NCI-H2196 treated with DMSO at 0.1 percent for 48 hours (cell line): ENCODE measurements at regions not wholly inside any gene's neighbourhood (a gene's known extent, or its start where the extent isn't known, plus 50 kb on each side); places are given as distances from the start of the nearest gene placed in this dataset.
"Not testable (repeated sequence)": the region's sequence is repeated elsewhere in the genome, so short reads cannot be mapped to it uniquely, and the experiment has no call there.

ENCODE experiments used
- DNase-seq: peaks from one replicate; lab custom pipeline; 2025; ENCODE audit not compliant: unreplicated experiment; lab: John Stamatoyannopoulos, UW

- DNase-seq: no peak
Observed at GRCh38 chr3:194032828-194033435, 103.0 kb upstream of the HES1 start.

- no peak for DNase-seq
Observed at GRCh38 chr3:194034346-194035336, 101.3 kb upstream of the HES1 start.

DNA sequence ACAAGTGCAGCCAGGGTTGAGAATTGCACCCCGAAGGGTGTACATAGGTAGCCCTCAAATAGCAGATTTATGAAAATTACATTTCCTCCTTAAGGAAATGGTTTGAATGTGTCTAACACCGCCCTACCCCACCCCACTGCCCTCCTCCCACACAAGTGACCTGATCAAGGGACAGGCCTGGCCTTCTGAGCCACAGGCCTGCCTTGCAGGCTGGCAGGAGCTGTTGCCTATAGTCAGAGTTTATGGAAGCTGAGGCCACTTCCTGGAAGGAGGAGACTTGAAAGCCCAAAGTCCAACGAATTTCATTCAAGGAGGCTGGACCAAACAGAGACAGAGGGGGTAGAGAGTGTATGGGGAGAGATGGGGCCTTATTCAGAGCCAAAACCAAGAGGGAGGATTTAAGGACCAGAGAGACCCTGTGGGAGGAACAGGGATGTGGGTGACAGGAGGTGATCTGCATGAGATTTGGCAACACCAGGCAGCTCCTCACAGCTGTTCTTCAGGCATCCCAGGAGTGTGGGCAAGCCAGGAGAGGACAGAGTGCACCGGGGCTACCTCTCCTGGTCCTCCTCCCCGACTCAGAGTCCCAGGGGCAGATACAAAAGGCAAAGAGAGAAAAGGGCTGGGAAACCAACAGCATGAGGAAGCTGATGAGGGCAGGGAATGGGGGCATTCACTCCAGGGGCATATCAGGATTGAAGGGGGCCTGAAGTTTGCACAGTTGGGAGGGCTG is 100.4 kb upstream of the HES1 start:
- no peak for DNase-seq

- no peak for DNase-seq
Observed at GRCh38 chr3:194036842-194037241, 99.1 kb upstream of the HES1 start.

DNA sequence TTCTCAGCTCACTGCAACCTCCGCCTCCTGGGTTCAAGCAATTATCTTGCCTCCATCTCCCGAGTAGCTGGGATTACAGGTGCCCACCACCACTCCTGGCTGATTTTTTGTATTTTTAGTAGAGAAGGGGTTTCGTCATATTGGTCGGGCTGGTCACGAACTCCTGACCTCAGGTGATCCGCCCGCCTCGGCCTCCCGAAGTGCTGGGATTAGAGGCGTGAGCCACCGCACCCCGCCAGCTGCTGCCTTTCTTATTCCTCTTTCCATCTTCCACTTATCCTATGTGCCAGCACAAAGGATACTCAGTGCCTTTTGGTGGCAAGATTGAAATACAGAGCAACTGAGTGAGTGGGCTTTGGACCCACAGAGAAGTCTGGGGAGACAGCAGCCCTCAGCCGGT is 97.6 kb upstream of the HES1 start:
- not testable (repeated sequence) for DNase-seq

GRCh38 chr3:194038960-194039359 is 97.0 kb upstream of the HES1 start:
- no peak for DNase-seq

DNA sequence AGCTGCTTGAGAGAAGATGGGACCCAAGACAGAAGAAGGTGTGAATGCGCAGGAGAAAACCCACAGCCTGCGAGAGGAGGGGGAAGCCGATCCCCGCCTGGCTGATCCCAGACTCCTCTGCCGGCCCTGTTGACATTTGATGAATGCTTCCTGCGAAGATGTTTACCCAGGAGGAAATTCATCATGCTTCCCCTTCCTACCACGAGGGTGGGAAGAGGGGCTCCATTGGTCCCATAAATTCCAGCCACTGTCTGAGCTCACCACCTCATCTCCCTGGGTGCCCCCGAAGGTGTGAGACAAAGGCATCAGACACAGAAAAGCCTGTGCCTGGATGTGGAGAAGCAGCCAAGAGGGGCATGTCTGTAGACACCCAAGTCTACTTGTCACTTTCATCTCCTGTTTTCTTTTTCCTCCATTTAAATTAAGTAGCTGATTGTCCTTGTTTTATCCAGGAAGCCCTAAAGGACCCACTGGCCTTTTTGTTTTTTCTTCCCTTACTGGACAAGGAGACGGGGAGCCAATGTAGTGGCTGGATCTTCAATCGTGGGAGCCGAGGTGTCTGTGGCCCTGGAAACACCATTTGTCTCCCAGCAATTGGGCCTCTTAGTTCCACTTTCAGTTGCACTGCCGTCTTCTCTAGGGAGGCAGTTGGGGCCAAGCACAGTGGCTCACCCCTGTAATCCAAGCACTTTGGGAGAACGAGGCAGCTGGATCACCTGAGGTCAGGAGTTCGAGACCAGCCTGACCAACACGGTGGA is 95.3 kb upstream of the HES1 start:
- no peak for DNase-seq

GRCh38 chr3:194042927-194043326 is 93.0 kb upstream of the HES1 start:
- DNase-seq: no peak

- DNase-seq: no peak
Observed at GRCh38 chr3:194043516-194043915, 92.4 kb upstream of the HES1 start.

DNA sequence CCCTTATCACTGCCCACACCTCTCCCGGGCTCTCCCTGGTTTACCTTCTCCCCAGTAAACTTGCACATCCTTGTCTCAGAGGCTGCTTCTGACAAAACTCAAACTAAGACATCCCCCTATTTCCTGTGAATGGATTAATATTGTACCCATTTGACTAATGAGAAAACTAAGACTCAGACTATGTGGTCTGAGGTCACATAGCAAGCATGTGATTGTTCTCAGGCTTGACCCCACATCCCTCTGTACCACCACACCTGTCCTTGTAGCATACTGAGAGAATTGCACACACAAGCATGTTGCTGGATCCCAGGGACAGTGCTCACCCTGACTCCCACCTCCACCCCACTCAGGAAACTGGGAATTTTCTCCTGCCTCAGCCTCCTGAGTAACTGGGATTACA is 90.7 kb upstream of the HES1 start:
- DNase-seq: no peak

GRCh38 chr3:194045919-194046318 is 90.0 kb upstream of the HES1 start:
- no peak for DNase-seq

GRCh38 chr3:194046531-194046930 is 89.4 kb upstream of the HES1 start:
- no peak for DNase-seq

GRCh38 chr3:194046995-194047645 is 88.8 kb upstream of the HES1 start:
- peak; percentile 95 for DNase-seq

DNA sequence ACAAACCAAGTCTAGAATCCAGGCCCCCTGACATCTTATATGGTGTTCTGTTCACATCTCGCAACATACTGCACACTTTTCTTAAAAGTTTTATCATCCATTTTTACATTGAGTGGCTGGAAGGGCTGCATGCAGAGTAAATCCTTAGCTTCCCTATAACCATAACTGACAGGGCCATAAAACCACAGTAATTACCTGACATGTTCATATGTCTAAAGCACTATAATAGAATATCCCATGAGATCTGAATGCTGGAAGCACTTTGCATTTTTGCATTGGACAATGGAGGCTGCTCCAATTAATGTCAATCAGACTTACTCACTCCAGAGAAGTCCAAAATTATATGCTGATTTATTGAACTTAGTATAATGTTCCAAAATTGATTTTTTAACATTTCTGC is 86.6 kb upstream of the HES1 start:
- DNase-seq: no peak

GRCh38 chr3:194050782-194051320 is 85.1 kb upstream of the HES1 start:
- DNase-seq: no peak

- peak; percentile 56 for DNase-seq
Observed at GRCh38 chr3:194051366-194052149, 84.4 kb upstream of the HES1 start.

GRCh38 chr3:194053136-194053535 is 82.8 kb upstream of the HES1 start:
- no peak for DNase-seq

- DNase-seq: no peak
Observed at GRCh38 chr3:194054016-194054415, 81.9 kb upstream of the HES1 start.

DNA sequence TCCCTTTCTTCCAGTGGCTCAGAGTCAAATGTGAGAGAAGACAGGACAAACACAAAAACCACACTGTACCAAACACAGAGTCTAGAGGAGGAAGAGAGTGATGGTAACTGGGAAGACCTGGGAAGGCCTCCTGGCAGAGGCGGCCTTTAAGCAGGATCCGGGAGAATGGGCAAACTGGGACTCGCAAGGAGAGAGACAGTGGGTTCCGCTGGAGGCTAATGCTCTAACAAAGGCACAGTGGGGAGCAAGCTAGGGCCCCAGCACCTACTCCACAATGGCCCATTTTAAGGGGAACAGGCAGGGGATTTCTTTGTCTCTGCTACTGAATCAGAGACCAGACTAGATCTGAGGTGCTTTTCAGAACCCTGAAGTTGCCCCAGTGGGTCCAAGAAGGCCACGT is 81.4 kb upstream of the HES1 start:
- DNase-seq: no peak
